ENCODE measurements at regions not wholly inside any gene's neighbourhood (a gene's known extent, or its start where the extent isn't known, plus 50 kb on each side); places are given as distances from the start of the nearest gene placed in this dataset.
A peak's percentile ranks its signal among the peaks of the same experiment; 100 is the strongest.

- ATAC-seq, result no peak
- intact Hi-C loops (cut with DNase I), result no loop called here
- DNase-seq (ENCODE audit: low spot score), result peak; percentile 34
These were observed 319.6 kb upstream of the RTL1 start for GRCh38 chr14:101223127-101223526.

- DNase-seq (ENCODE audit: low spot score), result peak; percentile 33
- intact Hi-C loops (cut with DNase I), result no loop called here
- no peak for ATAC-seq
These were observed 320.1 kb upstream of the RTL1 start for GRCh38 chr14:101223561-101224162.

- intact Hi-C loops (cut with DNase I), result no loop called here
- DNase-seq (ENCODE audit: low spot score), result peak; percentile 42
- ATAC-seq, result no peak
These were observed 321.0 kb upstream of the RTL1 start for GRCh38 chr14:101224356-101225156.

GRCh38 chr14:101225157-101226152 lies 321.9 kb upstream of the RTL1 start:
- intact Hi-C loops (cut with DNase I), result no loop called here
- peak; percentile 52 for DNase-seq (ENCODE audit: low spot score)
- ATAC-seq, result no peak

- intact Hi-C loops (cut with DNase I), result no loop called here
- ATAC-seq (no peak), DNase-seq (ENCODE audit: low spot score) (no peak)
These were observed 322.7 kb upstream of the RTL1 start for GRCh38 chr14:101226265-101226602.

- intact Hi-C loops (cut with DNase I), result no loop called here
- ATAC-seq (peak; percentile 7), DNase-seq (ENCODE audit: low spot score) (peak; percentile 53)
These were observed 323.3 kb upstream of the RTL1 start for GRCh38 chr14:101226603-101227425.

GRCh38 chr14:101227611-101228594 lies 324.4 kb upstream of the RTL1 start:
- ATAC-seq (no peak), DNase-seq (ENCODE audit: low spot score) (peak; percentile 47)
- intact Hi-C loops (cut with DNase I), result no loop called here

GRCh38 chr14:101228949-101229541 lies 325.5 kb upstream of the RTL1 start:
- ATAC-seq (peak; percentile 35), DNase-seq (ENCODE audit: low spot score) (peak; percentile 35)
- intact Hi-C loops (cut with DNase I), result no loop called here

GRCh38 chr14:101229666-101230065 lies 326.1 kb upstream of the RTL1 start:
- intact Hi-C loops (cut with DNase I), result no loop called here
- ATAC-seq (no peak), DNase-seq (ENCODE audit: low spot score) (peak; percentile 44)

GRCh38 chr14:101230161-101230850 lies 326.8 kb upstream of the RTL1 start:
- peak; percentile 54 for ATAC-seq
- peak; percentile 45 for DNase-seq (ENCODE audit: low spot score)
- intact Hi-C loops (cut with DNase I), result no loop called here

- intact Hi-C loops (cut with DNase I), result no loop called here
- DNase-seq (ENCODE audit: low spot score) (peak; percentile 48), ATAC-seq (no peak)
These were observed 327.5 kb upstream of the RTL1 start for GRCh38 chr14:101230851-101231550.

- peak; percentile 10 for DNase-seq (ENCODE audit: low spot score)
- no peak for ATAC-seq
- intact Hi-C loops (cut with DNase I), result no loop called here
These were observed 328.3 kb upstream of the RTL1 start for GRCh38 chr14:101231828-101232227.

- ATAC-seq (no peak), DNase-seq (ENCODE audit: low spot score) (peak; percentile 42)
- intact Hi-C loops (cut with DNase I), result no loop called here
These were observed 328.8 kb upstream of the DIO3 start for GRCh38 chr14:101232340-101233020.

GRCh38 chr14:101233021-101233366 lies 328.3 kb upstream of the DIO3 start:
- peak; percentile 40 for DNase-seq (ENCODE audit: low spot score)
- intact Hi-C loops (cut with DNase I), result no loop called here
- no peak for ATAC-seq

- intact Hi-C loops (cut with DNase I), result no loop called here
- DNase-seq (ENCODE audit: low spot score) (no peak), ATAC-seq (no peak)
These were observed 327.9 kb upstream of the DIO3 start for GRCh38 chr14:101233391-101233790.

- DNase-seq (ENCODE audit: low spot score) (peak; percentile 41), ATAC-seq (no peak)
- intact Hi-C loops (cut with DNase I), result no loop called here
These were observed 327.5 kb upstream of the DIO3 start for GRCh38 chr14:101233808-101234207.
